NCI-H2196 treated with DMSO at 0.1 percent for 48 hours (cell line): ENCODE measurements at regions not wholly inside any gene's neighbourhood (a gene's known extent, or its start where the extent isn't known, plus 50 kb on each side); places are given as distances from the start of the nearest gene placed in this dataset.

Experiments used
- DNase-seq: peaks from one replicate; lab custom pipeline; 2025; ENCODE audit not compliant: unreplicated experiment; lab: John Stamatoyannopoulos, UW

- DNase-seq: no peak
Measured at GRCh38 chr13:40376296-40376849, 290.1 kb downstream of the FOXO1 start.

GRCh38 chr13:40376867-40377535 lies 289.4 kb downstream of the FOXO1 start:
- DNase-seq: no peak

- no peak for DNase-seq
Measured at GRCh38 chr13:40377783-40378182, 288.7 kb downstream of the FOXO1 start.

DNA sequence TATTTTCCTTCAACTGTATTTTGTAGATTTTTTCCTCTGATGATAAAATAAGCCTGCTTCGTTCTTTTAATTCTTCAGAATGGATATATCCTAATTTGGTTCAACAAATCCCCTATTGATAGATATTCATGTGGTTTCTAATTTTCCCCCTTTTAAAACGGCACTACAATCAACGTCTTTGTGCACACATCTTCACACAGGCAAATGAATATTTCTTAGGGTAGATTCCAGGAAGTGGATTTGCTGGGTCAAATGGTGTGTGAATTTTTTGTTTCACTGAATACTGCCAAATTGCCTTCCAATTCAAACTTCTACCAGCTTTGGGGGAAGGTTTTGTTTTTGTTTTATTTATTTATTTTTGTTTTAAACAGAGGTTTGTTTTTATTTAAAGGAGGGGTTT lies 287.2 kb downstream of the FOXO1 start:
- DNase-seq: no peak

- DNase-seq: no peak
Measured at GRCh38 chr13:40379794-40380578, 286.5 kb downstream of the FOXO1 start.

GRCh38 chr13:40381935-40382764 lies 284.3 kb downstream of the FOXO1 start:
- DNase-seq: no peak

GRCh38 chr13:40383132-40383531 lies 283.3 kb downstream of the FOXO1 start:
- no peak for DNase-seq

DNA sequence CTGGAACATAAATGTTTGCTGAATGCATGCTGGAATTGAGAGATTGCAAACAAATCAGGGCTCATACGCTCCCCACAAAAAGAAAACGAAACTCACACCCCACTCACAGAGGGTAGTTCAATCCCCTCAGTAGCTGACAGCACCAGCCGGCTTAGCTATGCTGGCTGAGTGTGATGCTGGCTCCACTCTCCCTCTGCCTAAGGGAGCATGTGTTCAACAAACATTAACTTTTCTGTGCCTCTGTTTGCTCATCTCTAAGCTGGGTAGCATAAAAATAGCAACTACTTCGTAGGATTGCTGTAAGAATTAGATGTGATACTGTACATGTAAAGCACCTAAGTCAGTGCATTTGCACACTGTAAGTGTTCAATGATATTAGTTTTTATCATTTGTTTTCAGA lies 282.6 kb downstream of the FOXO1 start:
- DNase-seq: no peak

GRCh38 chr13:40384976-40385857 lies 281.2 kb downstream of the FOXO1 start:
- DNase-seq: no peak

DNA sequence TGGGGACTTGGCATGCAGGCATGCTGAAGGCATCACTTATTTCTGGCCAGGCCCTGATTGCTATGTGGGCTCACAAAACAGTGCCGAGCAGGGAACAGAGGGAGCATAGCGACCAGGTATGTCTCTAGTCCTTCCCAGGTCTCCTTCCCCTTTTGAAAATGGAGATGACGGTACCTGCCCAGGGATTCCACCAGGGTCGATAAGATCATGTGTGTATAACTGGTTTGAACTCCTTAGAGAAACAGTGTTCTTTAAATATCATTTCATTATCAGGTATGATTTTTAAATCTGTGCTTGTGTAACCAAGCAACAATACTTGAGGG lies 280.6 kb downstream of the FOXO1 start:
- no peak for DNase-seq

DNA sequence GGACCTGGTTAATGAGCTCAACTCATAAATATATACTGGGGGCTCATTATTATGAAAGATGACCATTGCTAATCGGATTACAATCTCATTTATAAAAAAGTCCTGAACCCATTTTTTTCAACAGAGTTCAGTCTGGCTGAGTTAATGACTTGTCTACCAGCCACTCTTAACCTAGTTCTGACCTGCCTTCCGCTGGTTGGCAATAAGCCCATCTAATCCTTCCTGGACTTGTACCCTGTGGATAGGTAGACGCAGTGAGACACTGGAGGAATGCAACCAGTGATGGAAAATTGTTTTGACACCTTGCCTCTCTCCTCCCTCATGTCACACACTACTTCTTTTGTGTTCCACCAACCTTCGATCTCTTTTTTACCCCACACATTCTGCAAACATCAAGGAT lies 279.9 kb downstream of the FOXO1 start:
- DNase-seq: no peak

DNA sequence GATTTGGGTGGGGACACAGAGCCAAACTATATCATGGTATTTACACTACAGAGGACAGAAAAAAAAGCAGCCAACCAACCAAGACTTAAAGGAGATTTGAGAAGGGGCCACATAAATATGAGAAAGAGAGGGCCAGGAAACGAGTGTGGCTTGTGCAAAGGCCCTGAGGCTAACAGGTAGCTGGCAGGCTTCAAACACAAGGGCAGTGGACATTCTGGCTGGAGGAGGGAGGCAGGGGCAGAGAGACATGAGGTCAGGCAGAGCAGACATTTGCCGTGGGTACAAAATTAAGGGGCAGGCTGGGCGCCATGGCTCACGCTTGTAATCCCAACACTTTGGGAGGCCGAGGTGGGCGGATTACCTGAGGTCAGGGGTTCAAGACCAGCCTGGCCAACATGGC lies 278.7 kb downstream of the FOXO1 start:
- no peak for DNase-seq

DNA sequence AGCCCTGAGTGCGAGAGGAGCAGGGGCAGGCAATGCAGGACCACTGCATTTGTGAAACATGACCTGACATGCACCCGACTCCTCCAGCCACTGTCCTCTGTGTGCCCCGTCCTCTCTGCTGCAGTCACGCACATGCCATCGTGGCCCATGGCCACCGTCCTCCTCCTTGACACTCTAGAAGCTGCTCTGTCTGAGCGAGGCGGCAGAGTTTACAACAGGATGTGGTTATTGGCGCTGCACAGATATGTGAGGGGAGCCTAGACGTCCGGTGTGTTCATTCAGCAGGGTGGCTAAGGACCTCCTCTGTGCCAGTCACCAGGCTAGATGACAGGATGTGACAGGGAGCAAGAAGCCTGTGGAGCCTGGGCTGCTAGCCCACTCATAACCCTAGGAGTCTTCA lies 277.8 kb downstream of the FOXO1 start:
- no peak for DNase-seq

GRCh38 chr13:40389081-40389641 lies 277.3 kb downstream of the FOXO1 start:
- DNase-seq: no peak

- no peak for DNase-seq
Measured at GRCh38 chr13:40390401-40390916, 276.0 kb downstream of the FOXO1 start.

- no peak for DNase-seq
Measured at GRCh38 chr13:40391788-40392187, 274.7 kb downstream of the FOXO1 start.

- DNase-seq: no peak
Measured at GRCh38 chr13:40394304-40394985, 272.0 kb downstream of the FOXO1 start.

DNA sequence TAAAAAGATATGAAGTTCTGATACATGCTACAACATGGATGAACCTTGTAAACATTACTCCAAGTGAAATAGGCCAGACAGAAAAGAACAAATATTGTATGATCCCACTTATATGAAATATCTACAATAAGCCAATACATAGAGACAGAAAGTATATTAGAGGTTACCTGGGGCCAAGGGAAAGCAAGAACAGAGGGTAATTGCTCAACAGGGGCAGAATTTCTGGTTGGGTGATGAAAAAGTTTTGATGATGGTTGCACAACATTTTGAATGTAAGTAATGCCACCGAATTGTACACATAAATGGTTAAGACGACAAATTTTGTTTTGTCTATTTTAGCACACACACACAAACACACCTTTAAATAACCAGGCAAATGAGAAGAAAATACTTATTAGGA lies 268.4 kb downstream of the FOXO1 start:
- no peak for DNase-seq

DNA sequence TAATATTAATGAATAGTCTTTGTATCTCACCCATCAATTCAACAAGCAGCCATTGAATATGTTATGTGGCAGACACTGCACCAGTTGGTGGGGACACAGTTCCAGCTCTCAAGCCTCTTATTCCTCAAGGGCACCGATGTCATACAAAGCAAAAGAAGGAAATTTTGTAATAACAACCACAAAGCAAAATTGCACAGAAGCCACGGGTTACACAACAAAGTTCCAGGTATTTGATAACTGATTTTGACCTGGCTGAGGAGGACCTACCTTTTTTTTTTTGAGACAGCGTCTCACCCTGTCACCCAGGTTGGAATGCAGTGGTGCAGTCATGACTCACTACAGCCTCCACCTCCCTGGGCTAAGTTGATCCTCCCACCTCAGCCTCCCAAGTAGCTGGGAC lies 266.7 kb downstream of the FOXO1 start:
- no peak for DNase-seq
